WTC11 (cell line): ENCODE measurements at regions not wholly inside any gene's neighbourhood (a gene's known extent, or its start where the extent isn't known, plus 50 kb on each side); places are given as distances from the start of the nearest gene placed in this dataset.

Experiments
- ATAC-seq: fragments of 200-7000 bp; cut with Tn5 transposase; 2 replicates; pipeline ENCODE4 v1.10.0; 2021; ENCODE audit warnings: mild to moderate bottlenecking, moderate library complexity
- CTCF ChIA-PET: fragments of 300-600 bp; sonication (Branson Sonifier 250); formaldehyde crosslinking; loops from one replicate; lab custom pipeline; 2021; ENCODE audit warnings: antibody characterized with exemption; lab: Charles Lee
- POLR2A ChIA-PET: fragments of 350-600 bp; sonication (Branson Sonifier 250); formaldehyde crosslinking; loops from one replicate; lab custom pipeline; 2021; ENCODE audit warnings: antibody characterized with exemption; lab: Charles Lee
- DNase-seq: peaks from one replicate; pipeline ENCODE4 v3.0.0; 2021; ENCODE audit warnings: low spot score
- H3K27ac Mint-ChIP-seq: 2 replicates; pipeline ENCODE4 v1.8.0; 2021; ENCODE audit warnings: mixed read lengths
- H3K27me3 Mint-ChIP-seq: 2 replicates; pipeline ENCODE4 v1.8.0; 2021; ENCODE audit warnings: low read depth, mild to moderate bottlenecking, moderate library complexity, mixed read lengths
- H3K36me3 Mint-ChIP-seq: 2 replicates; pipeline ENCODE4 v1.8.0; 2021; ENCODE audit warnings: mixed read lengths
- H3K4me1 Mint-ChIP-seq: 2 replicates; pipeline ENCODE4 v1.8.0; 2022; ENCODE audit warnings: mixed read lengths
- H3K4me3 Mint-ChIP-seq: 2 replicates; pipeline ENCODE4 v1.8.0; 2021; ENCODE audit warnings: mild to moderate bottlenecking, moderate library complexity, mixed read lengths
- H3K9me3 Mint-ChIP-seq: 2 replicates; pipeline ENCODE4 v1.8.0; 2021; ENCODE audit warnings: mixed read lengths
- ATF1 ChIP-seq: sonication (generic); formaldehyde crosslinking; IDR thresholded peaks from 2 replicates; pipeline ENCODE4 v1.8.1; 2023; ENCODE audit warnings: mild to moderate bottlenecking, moderate library complexity, missing genetic modification reagents
- ATF2 ChIP-seq: sonication (generic); formaldehyde crosslinking; IDR thresholded peaks from 2 replicates; pipeline ENCODE4 v1.8.1; 2022; ENCODE audit warnings: low read depth, missing genetic modification reagents, borderline replicate concordance
- CREB1 ChIP-seq: sonication (generic); formaldehyde crosslinking; IDR thresholded peaks from 2 replicates; pipeline ENCODE4 v1.8.0; 2023; ENCODE audit warnings: mild to moderate bottlenecking, missing genetic modification reagents
- EMX1 ChIP-seq: fragments of 250-450 bp; sonication (Bioruptor Pico); IDR thresholded peaks from 2 replicates; pipeline ENCODE4 v1.8.0; 2021; ENCODE audit warnings: mild to moderate bottlenecking
- ESRRA ChIP-seq: sonication (generic); formaldehyde crosslinking; IDR thresholded peaks from 2 replicates; pipeline ENCODE4 v1.8.1; 2022; ENCODE audit warnings: mild to moderate bottlenecking, missing genetic modification reagents, borderline replicate concordance
- FOXJ3 ChIP-seq: sonication (generic); formaldehyde crosslinking; IDR thresholded peaks from 2 replicates; pipeline ENCODE4 v1.9.0; 2021; ENCODE audit warnings: missing genetic modification reagents, mild to moderate bottlenecking, borderline replicate concordance
- GTF2I ChIP-seq: fragments of 250-450 bp; sonication (Bioruptor Pico); conservative IDR thresholded peaks from 2 replicates; pipeline ENCODE4 v1.4.0; 2021; ENCODE audit warnings: mild to moderate bottlenecking
- JUN ChIP-seq: sonication (generic); formaldehyde crosslinking; IDR thresholded peaks from 2 replicates; pipeline ENCODE4 v1.8.0; 2023; ENCODE audit warnings: mild to moderate bottlenecking, missing genetic modification reagents
- MLX ChIP-seq: sonication (generic); formaldehyde crosslinking; IDR thresholded peaks from 2 replicates; pipeline ENCODE4 v1.8.1; 2023; ENCODE audit warnings: mild to moderate bottlenecking, missing genetic modification reagents, moderate library complexity
- NFYB ChIP-seq: sonication (generic); formaldehyde crosslinking; conservative IDR thresholded peaks from 2 replicates; pipeline ENCODE4 v1.8.0; 2022; ENCODE audit warnings: low read depth, missing genetic modification reagents
- RORB ChIP-seq: fragments of 250-450 bp; sonication (Bioruptor Pico); IDR thresholded peaks from 2 replicates; pipeline ENCODE4 v1.9.0; 2021; ENCODE audit warnings: mild to moderate bottlenecking
- SMAD3 ChIP-seq: sonication (generic); formaldehyde crosslinking; IDR thresholded peaks from 2 replicates; pipeline ENCODE4 v1.8.0; 2022; ENCODE audit warnings: missing genetic modification reagents, mild to moderate bottlenecking, borderline replicate concordance
- SMAD4 ChIP-seq: sonication (generic); formaldehyde crosslinking; IDR thresholded peaks from 2 replicates; pipeline ENCODE4 v1.8.0; 2022; ENCODE audit warnings: mild to moderate bottlenecking, missing genetic modification reagents
- ZNF263 ChIP-seq: sonication (generic); formaldehyde crosslinking; IDR thresholded peaks from 2 replicates; pipeline ENCODE4 v1.8.1; 2022; ENCODE audit warnings: low read depth, mild to moderate bottlenecking, moderate library complexity, missing genetic modification reagents
- ZNF396 ChIP-seq: fragments of 250-450 bp; sonication (Bioruptor Pico); IDR thresholded peaks from 2 replicates; pipeline ENCODE4 v1.8.0; 2021; ENCODE audit warnings: mild to moderate bottlenecking, moderate library complexity, borderline replicate concordance
- ZNF416 ChIP-seq: fragments of 250-450 bp; sonication (Bioruptor Pico); IDR thresholded peaks from 2 replicates; pipeline ENCODE4 v1.9.0; 2021; ENCODE audit warnings: mild to moderate bottlenecking, inconsistent platforms
- ZNF423 ChIP-seq: fragments of 250-450 bp; sonication (Bioruptor Pico); IDR thresholded peaks from 2 replicates; pipeline ENCODE4 v2.1.2; 2022; ENCODE audit warnings: mild to moderate bottlenecking, moderate library complexity
- ZNF671 ChIP-seq: fragments of 250-450 bp; sonication (Bioruptor Pico); IDR thresholded peaks from 2 replicates; pipeline ENCODE4 v1.8.0; 2021; ENCODE audit warnings: mild to moderate bottlenecking
- TF ChIP-seq, protein P1 (sequence below): sonication (generic); formaldehyde crosslinking; IDR thresholded peaks from 2 replicates; pipeline ENCODE4 v1.8.1; 2023; ENCODE audit warnings: mild to moderate bottlenecking, moderate library complexity, missing genetic modification reagents
- TF ChIP-seq, protein P2 (sequence below): fragments of 200-600 bp; IDR thresholded peaks from 2 replicates; pipeline ENCODE4 v1.8.0; 2022; ENCODE audit warnings: antibody characterized with exemption
- TF ChIP-seq, protein P3 (sequence below): sonication (generic); formaldehyde crosslinking; IDR thresholded peaks from 2 replicates; pipeline ENCODE4 v1.8.1; 2022; ENCODE audit warnings: low read depth, mild to moderate bottlenecking, moderate library complexity, missing genetic modification reagents, borderline replicate concordance

GRCh38 chr1:78351551-78352216 is 139.1 kb upstream of the PTGFR start (continued):
- TF ChIP-seq ZNF396 = no peak
- TF ChIP-seq, protein P1, sequence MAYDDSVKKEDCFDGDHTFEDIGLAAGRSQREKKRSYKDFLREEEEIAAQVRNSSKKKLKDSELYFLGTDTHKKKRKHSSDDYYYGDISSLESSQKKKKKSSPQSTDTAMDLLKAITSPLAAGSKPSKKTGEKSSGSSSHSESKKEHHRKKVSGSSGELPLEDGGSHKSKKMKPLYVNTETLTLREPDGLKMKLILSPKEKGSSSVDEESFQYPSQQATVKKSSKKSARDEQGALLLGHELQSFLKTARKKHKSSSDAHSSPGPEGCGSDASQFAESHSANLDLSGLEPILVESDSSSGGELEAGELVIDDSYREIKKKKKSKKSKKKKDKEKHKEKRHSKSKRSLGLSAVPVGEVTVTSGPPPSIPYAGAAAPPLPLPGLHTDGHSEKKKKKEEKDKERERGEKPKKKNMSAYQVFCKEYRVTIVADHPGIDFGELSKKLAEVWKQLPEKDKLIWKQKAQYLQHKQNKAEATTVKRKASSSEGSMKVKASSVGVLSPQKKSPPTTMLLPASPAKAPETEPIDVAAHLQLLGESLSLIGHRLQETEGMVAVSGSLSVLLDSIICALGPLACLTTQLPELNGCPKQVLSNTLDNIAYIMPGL (CRISPR knock-in tag) = no peak
- no peak for TF ChIP-seq ZNF416 (CRISPR knock-in tag)
- TF ChIP-seq ATF1 (CRISPR knock-in tag) = no peak
- no peak for TF ChIP-seq EMX1 (CRISPR knock-in tag)
- no peak for TF ChIP-seq GTF2I (CRISPR knock-in tag)

DNA sequence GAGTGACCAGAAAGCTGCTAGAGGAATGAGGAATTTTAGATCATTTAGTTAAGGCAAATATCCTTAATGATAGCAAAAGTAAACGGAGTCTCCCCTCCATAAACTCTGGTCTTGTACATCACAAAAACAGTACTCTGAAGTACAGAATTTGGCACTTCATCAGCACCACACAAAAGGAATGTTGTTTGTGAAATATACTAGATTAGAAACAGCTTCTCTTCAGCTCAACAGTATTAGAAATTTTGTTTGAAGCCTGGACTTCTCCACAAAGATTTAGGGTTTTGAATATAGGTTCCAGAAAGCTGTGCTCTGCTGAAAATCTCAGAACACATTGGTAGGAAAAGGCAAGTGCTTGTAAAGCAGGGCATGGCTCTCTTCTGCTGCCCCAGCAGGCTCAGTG is 135.1 kb upstream of the PTGFR start:
- CTCF ChIA-PET = no interaction called here
- Mint-ChIP-seq H3K9me3 (no peaks in the 10 kb centered on the region), H3K27ac (no peak overlapping the region), H3K27me3 (peaks cover 16% of the 10 kb centered on the region), H3K4me3 (no peak overlapping the region), H3K4me1 (no peaks in the 10 kb centered on the region), H3K36me3 (no peaks in the 10 kb centered on the region)
- TF ChIP-seq ZNF396 (no peak), ZNF263 (CRISPR knock-in tag) (no peak), ZNF671 (no peak), MLX (CRISPR knock-in tag) (no peak)
- TF ChIP-seq, protein P1 (CRISPR knock-in tag) = no peak
- DNase-seq = no peak
- POLR2A ChIA-PET = interaction anchor here (0.6 kb wide), 1 partner anchor 623 kb away, joined by 5 read pairs; no protein-coding TSS in a partner anchor
- no peak for ATAC-seq

- ChIA-PET CTCF (interaction anchor here (1.3 kb wide), 1 partner anchor 24 kb away, joined by 8 read pairs; no protein-coding TSS in a partner anchor), POLR2A (no interaction called here)
- H3K27me3 Mint-ChIP-seq = peaks cover 11% of the 10 kb centered on the region
Observed at GRCh38 chr1:78358165-78358564, 132.6 kb upstream of the PTGFR start.

GRCh38 chr1:78359666-78360065 is 131.1 kb upstream of the PTGFR start:
- H3K36me3 Mint-ChIP-seq = no peaks in the 10 kb centered on the region
- TF ChIP-seq ZNF423 = no peak
- no peak for TF ChIP-seq RORB (CRISPR knock-in tag)
- TF ChIP-seq, protein P2, sequence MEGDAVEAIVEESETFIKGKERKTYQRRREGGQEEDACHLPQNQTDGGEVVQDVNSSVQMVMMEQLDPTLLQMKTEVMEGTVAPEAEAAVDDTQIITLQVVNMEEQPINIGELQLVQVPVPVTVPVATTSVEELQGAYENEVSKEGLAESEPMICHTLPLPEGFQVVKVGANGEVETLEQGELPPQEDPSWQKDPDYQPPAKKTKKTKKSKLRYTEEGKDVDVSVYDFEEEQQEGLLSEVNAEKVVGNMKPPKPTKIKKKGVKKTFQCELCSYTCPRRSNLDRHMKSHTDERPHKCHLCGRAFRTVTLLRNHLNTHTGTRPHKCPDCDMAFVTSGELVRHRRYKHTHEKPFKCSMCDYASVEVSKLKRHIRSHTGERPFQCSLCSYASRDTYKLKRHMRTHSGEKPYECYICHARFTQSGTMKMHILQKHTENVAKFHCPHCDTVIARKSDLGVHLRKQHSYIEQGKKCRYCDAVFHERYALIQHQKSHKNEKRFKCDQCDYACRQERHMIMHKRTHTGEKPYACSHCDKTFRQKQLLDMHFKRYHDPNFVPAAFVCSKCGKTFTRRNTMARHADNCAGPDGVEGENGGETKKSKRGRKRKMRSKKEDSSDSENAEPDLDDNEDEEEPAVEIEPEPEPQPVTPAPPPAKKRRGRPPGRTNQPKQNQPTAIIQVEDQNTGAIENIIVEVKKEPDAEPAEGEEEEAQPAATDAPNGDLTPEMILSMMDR = no peak
- no peak for TF ChIP-seq JUN
- TF ChIP-seq ESRRA (CRISPR knock-in tag) = no peak
- no peak for TF ChIP-seq CREB1 (CRISPR knock-in tag)
- no peak for TF ChIP-seq ATF2 (CRISPR knock-in tag)
- TF ChIP-seq SMAD3 (CRISPR knock-in tag) = no peak
- TF ChIP-seq, protein P3, sequence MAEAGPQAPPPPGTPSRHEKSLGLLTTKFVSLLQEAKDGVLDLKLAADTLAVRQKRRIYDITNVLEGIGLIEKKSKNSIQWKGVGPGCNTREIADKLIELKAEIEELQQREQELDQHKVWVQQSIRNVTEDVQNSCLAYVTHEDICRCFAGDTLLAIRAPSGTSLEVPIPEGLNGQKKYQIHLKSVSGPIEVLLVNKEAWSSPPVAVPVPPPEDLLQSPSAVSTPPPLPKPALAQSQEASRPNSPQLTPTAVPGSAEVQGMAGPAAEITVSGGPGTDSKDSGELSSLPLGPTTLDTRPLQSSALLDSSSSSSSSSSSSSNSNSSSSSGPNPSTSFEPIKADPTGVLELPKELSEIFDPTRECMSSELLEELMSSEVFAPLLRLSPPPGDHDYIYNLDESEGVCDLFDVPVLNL (CRISPR knock-in tag) = no peak
- TF ChIP-seq FOXJ3 (CRISPR knock-in tag) = no peak
- ChIA-PET CTCF (interaction anchor here (1.0 kb wide), 1 partner anchor 26 kb away, joined by 4 read pairs; no protein-coding TSS in a partner anchor), POLR2A (interaction anchor here (0.5 kb wide), 1 partner anchor 33 kb away, joined by 3 read pairs; no protein-coding TSS in a partner anchor)
- DNase-seq = no peak
- no peak overlapping the region; the same call in 1 of the 2 replicates for H3K27ac Mint-ChIP-seq
- H3K4me3 Mint-ChIP-seq = no peak overlapping the region
- no peaks in the 10 kb centered on the region for H3K9me3 Mint-ChIP-seq
- H3K27me3 Mint-ChIP-seq = peaks cover 9% of the 10 kb centered on the region
- no peak for ATAC-seq
- H3K4me1 Mint-ChIP-seq = no peaks in the 10 kb centered on the region

More at GRCh38 chr1:78358165-78358564, 132.6 kb upstream of the PTGFR start:
- DNase-seq (no peak), ATAC-seq (no peak)
- H3K27ac Mint-ChIP-seq = no peak overlapping the region
- H3K4me3 Mint-ChIP-seq = no peak overlapping the region
- no peaks in the 10 kb centered on the region for H3K36me3 Mint-ChIP-seq
- H3K9me3 Mint-ChIP-seq = no peaks in the 10 kb centered on the region
- H3K4me1 Mint-ChIP-seq = no peaks in the 10 kb centered on the region
- TF ChIP-seq SMAD4 (CRISPR knock-in tag) (no peak), ZNF263 (CRISPR knock-in tag) (no peak), NFYB (CRISPR knock-in tag) (no peak), ESRRA (CRISPR knock-in tag) (no peak)
